HG03460 (cell line): ENCODE measurements at regions not wholly inside any gene's neighbourhood (a gene's known extent, or its start where the extent isn't known, plus 50 kb on each side); places are given as distances from the start of the nearest gene placed in this dataset.
"Not testable (repeated sequence)": the region's sequence is repeated elsewhere in the genome, so short reads cannot be mapped to it uniquely, and the experiment has no call there.

Experiments
- ATAC-seq: cut with Tn5 transposase; IDR thresholded peaks from one replicate; pipeline ENCODE4 v1.9.1; 2021; ENCODE audit not compliant: unreplicated experiment

GRCh38 chr18:38759457-38759856 lies 1193.9 kb upstream of the CELF4 start:
- no peak for ATAC-seq

DNA sequence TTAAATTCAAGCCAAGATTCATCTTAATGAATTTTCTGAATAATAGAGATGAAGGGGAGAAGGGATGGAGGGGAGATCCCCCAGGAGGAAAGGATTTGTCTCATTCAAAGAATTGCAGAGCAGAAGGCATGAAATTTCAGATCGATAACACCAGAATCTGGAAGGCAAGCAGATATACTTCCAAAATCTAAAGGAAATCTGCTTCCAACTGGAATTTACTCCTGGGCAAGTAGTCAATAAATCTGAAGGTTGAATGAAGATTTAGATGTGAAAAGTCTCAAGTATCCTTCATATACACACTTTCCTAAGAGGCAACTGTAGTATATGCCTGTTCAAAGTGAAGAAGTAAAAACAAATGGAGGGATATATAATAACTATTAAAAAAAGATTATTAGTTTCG lies 1190.8 kb upstream of the CELF4 start:
- ATAC-seq, result no peak

DNA sequence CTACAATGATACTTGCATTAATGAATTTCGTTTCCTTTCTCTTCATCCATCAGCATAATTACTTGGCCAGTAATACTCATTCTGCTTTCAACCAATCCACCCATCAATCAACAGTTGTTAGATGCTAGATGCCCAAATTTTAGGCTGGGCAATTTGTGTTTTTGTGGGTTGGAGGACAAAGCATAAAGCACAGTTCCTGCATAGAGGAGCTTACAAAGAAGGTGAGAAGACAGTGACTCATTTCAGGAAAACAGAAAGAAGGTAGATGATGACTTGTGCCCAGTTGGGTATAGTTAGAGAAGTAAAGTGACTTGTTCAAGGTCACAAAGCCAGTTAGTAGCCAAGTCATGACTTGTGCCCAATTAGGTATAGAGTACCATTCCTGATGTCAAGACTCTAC lies 1186.8 kb upstream of the CELF4 start:
- no peak for ATAC-seq

DNA sequence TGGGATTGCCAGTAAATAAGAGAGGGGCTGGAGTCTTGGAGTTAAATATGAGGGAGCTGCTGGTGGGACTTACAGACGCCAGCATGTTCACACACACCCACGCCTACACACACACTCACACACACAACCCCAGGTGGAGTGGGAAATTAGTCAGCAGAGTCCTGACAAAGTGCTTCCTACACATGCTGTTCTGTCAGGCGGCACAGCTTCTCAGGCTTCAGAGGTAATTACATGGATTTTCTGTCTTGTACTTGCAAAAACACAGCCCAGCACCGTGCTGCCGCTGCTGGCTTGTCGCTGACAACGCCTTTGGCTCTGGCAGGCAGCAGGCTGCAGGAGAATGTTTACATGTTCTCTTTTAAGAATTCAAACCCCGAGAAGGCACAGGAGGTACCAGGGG lies 1186.3 kb upstream of the CELF4 start:
- ATAC-seq, result no peak

DNA sequence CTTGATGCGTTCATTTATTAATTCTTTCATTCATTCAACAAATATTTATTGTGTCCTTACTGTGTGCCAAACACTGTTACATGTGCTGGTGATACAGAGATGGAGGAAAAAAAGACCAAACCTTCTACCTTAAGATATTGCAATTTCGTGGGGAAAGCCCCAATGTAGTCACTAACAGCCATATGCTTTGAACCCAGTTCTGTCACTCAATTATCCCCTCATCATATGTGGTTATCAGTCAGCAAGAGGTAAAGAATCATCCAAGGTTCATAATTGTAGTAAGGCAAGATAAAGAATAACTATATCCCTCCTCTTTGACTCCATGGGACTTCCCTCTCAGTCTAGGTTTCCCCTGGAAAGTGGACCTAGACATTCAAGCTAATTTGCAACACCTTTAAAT lies 1185.6 kb upstream of the CELF4 start:
- no peak for ATAC-seq

DNA sequence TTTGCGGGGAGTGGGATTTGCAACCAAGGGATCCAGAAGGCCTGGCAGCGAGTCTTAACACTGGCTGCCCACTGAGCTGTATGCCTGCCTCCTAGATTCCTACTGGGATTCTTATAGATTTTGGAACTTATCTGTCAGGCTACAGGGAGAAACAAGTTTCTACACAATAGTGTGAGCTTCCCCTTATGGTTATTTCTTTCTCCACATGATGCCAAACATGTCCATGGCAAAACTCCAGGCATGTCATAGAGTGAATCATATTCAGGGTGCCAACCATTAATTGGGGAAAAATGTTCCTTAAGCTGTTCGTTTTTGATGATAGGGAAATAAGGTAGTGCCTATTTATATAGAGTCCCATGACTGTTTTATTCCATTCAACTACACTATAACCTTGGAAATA lies 1185.2 kb upstream of the CELF4 start:
- no peak for ATAC-seq

- ATAC-seq, result no peak
These were observed 1181.6 kb upstream of the CELF4 start for GRCh38 chr18:38747153-38747552.

DNA sequence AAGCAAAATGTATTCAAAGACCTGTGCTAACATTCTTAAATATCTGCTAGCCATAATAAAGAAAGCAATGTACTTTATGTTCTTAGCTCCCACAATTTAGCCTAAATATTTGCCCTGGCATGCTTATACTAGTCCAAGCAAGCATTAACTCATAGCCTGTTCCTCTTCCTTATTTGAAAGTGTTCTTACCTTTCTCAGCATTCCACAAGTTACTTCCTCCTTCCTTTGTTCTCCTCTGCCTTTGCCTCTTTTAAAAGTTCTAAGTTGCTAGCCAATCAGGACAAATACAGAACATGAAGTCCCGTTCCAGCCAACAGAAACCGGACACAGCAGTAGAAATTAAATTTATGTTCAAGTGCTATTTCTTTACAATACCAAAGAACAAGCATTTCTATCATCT lies 1154.6 kb upstream of the CELF4 start:
- ATAC-seq, result not testable (repeated sequence)

GRCh38 chr18:38718365-38718901 lies 1152.8 kb upstream of the CELF4 start:
- no peak for ATAC-seq

GRCh38 chr18:38709122-38709521 lies 1143.5 kb upstream of the CELF4 start:
- ATAC-seq, result no peak

- no peak for ATAC-seq
These were observed 1140.8 kb upstream of the CELF4 start for GRCh38 chr18:38706373-38706772.

GRCh38 chr18:38698088-38698487 lies 1132.5 kb upstream of the CELF4 start:
- ATAC-seq, result no peak

- ATAC-seq, result no peak
These were observed 1130.1 kb upstream of the CELF4 start for GRCh38 chr18:38695559-38696280.

DNA sequence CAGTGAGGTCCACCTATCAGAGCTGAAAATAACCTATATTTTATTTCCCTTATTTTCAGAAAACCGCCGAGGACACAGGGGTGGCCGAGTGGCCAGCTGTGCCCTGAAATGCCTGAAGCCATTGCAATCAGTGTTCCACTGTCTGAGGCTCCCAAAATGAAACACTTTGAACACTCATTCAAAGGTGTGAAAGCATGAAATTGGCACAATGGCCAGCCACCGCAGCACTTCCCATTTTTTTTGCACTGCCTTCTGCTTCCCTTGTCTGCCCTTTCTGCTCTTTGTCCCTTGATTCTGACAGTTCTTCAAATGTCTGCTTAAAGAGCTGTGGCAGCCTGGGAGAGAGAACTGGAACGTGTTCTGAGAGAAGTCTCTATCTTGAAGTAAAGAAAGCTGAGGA lies 1127.5 kb upstream of the CELF4 start:
- ATAC-seq, result no peak

GRCh38 chr18:38690626-38691025 lies 1125.0 kb upstream of the CELF4 start:
- no peak for ATAC-seq

- ATAC-seq, result no peak
These were observed 1122.8 kb upstream of the CELF4 start for GRCh38 chr18:38688416-38688815.

DNA sequence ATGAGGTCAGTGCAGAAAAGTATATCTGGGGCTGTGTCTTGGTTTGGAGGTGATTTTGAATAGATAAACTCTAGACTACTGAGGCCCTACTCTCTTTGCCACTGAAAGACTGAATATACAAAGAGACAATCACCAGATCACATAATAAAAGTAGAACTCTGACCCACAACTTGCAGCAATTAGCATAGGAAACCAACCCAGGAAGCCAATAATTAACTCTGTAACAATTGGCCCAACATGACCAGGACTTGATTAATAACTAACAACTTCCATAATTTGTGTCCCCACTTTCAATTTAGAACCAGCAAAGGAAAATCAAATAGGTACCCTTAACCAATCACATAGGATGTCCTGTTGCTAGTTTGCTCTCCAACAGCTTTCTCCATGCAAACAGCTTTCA lies 1104.9 kb upstream of the CELF4 start:
- ATAC-seq, result no peak

DNA sequence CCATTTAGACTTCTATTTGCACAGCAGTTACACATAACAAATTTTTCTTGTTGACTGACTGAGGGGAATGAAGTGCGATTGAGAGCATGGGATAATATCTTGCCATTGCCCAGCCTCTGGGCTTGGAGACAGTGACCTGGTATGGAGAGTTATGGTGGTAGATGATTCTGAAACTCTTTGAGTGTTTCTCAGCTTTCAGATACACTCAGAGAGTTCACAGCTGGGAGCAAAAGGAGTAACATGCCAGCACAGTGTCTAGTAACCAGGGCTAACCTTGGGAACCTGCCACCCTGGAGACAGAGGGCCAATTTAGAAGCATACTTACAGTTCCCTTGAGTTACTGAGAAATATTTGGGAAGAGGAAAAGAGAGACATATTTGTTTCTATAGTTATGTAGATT lies 1099.3 kb upstream of the CELF4 start:
- ATAC-seq, result no peak

- ATAC-seq, result no peak
These were observed 1098.1 kb upstream of the CELF4 start for GRCh38 chr18:38663682-38664081.

- ATAC-seq, result no peak
These were observed 1097.7 kb upstream of the CELF4 start for GRCh38 chr18:38663270-38663669.

DNA sequence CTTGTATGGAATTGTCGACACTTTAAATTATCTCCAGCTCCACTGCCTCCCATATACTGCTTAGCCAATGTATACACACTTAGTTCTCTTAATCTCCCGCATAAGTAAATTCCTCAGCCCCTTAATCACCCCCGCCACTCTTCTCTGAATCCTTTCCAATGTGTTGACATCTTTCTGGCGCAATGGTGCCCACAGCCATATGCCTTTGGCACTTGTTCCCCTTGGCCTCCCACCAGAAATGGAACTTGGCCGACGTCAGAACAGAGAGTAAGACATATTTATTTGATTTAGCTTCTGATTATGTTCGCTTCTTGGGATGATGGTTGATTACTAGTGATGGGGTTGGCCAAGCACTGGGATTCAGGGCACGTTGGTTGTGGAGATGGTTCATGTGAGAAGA lies 1089.3 kb upstream of the CELF4 start:
- no peak for ATAC-seq

DNA sequence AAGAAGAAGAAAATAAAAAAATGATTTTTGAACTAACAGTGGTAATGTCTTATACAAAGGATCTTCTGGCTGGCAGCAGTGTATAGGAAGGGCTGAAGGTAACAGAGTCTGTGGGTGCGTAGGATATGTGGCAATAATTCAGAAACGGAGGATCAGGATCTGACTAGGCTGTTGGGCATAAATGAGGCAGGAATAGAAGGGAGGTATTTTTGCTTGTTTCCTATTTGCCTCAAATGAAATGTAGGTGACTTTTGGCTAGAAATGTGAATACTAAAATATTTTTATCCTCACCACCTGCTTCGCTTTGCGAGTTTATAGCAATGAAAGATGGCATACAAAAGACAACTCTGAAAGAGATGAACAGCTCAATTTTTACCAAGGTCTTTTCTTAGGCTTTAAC lies 1086.1 kb upstream of the CELF4 start:
- no peak for ATAC-seq

- ATAC-seq, result no peak
These were observed 1082.6 kb upstream of the CELF4 start for GRCh38 chr18:38648179-38648578.
